ENCODE measurements at regions not wholly inside any gene's neighbourhood (a gene's known extent, or its start where the extent isn't known, plus 50 kb on each side); places are given as distances from the start of the nearest gene placed in this dataset.

DNA sequence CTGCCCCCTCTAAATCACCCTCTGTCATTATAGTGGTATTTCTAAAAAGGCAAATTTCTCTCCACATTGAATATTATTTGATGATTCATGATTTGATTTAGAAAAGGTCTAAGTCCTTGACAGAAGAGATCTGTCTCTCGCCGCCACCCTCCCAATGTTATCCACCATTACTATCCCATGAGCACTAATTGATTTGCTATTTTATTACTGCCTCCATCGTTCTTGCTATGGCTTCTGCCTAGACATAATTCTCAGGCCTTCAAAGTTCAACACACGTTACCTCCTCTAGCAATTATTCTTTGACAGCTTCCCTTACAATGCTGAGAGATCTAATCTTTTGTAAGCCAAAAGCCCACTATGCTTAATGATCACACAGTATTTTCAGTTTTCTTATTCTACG lies 507.0 kb upstream of the CHAC2 start:
- Histone ChIP-seq H3K27me3 (no peaks in the 10 kb centered on the region), H3K36me3 (no peaks in the 10 kb centered on the region), H3K4me1 (no peaks in the 10 kb centered on the region), H3K4me3 (no peak overlapping the region), H3K27ac (no peak overlapping the region), H3K9me3 (no peaks in the 10 kb centered on the region)
- TF ChIP-seq POLR2A (IDR thresholded peaks at IDR 0.05) = no peak
- TF ChIP-seq, protein P1, sequence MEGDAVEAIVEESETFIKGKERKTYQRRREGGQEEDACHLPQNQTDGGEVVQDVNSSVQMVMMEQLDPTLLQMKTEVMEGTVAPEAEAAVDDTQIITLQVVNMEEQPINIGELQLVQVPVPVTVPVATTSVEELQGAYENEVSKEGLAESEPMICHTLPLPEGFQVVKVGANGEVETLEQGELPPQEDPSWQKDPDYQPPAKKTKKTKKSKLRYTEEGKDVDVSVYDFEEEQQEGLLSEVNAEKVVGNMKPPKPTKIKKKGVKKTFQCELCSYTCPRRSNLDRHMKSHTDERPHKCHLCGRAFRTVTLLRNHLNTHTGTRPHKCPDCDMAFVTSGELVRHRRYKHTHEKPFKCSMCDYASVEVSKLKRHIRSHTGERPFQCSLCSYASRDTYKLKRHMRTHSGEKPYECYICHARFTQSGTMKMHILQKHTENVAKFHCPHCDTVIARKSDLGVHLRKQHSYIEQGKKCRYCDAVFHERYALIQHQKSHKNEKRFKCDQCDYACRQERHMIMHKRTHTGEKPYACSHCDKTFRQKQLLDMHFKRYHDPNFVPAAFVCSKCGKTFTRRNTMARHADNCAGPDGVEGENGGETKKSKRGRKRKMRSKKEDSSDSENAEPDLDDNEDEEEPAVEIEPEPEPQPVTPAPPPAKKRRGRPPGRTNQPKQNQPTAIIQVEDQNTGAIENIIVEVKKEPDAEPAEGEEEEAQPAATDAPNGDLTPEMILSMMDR (IDR thresholded peaks at IDR 0.05) = no peak
- DNase-seq = no peak

DNA sequence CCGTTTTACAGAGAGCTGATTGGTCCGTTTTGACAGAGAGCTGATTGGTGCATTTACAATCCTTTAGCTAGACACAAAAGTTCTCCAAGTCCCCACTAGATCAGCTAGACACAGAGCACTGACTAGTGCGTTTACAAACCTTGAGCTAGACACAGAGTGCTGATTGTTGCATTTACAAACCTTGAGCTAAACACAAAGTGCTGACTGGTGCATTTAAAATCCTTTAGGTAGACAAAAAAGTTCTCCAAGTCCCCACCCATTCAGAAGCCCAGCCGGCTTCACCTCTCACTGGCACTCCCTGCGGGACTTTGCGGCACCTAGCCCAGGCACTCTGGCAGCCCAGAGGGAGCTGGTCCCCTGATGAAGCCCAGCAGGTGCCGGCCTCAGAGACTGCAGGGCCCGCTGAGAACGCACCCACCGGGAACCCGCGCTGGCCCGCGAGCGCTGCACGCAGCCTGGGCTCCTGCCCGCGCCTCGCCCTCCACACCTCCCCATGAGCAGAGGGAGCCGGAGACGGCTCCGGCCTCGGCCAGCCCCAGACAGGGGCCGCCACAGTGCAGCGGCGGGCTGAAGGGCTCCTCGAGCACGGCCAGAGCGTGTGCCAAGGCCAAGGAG lies 508.1 kb upstream of the CHAC2 start:
- Histone ChIP-seq H3K36me3 (no peaks in the 10 kb centered on the region), H3K27ac (no peak overlapping the region), H3K4me1 (no peaks in the 10 kb centered on the region), H3K9me3 (no peaks in the 10 kb centered on the region), H3K27me3 (no peaks in the 10 kb centered on the region), H3K4me3 (no peak overlapping the region)
- DNase-seq = no peak
- TF ChIP-seq, protein P1 (IDR thresholded peaks at IDR 0.05) = no peak
- TF ChIP-seq POLR2A (IDR thresholded peaks at IDR 0.05) = no peak

DNA sequence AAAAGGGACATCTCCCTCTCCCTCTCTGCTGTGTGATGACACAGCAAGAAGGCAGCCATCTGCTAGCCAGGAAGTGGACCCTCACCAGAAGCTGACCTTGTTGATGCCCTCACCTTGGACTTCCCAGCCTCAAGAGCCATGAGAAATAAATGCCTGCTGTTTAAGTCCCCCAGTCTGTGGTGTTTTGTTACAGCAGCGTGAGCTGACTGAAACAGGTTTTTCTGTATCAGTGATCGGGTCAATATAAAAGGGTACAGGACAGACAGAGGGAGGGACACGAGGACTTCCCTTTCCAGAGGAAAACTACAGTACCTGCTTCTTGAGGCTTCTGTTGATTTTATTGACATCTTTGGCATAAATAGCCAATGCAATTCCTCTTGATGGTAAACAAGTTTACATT lies 510.3 kb upstream of the CHAC2 start:
- H3K4me1 ChIP-seq = no peaks in the 10 kb centered on the region
- H3K4me3 ChIP-seq = no peak overlapping the region
- TF ChIP-seq, protein P1 (IDR thresholded peaks at IDR 0.05) = no peak
- no peak for TF ChIP-seq POLR2A (IDR thresholded peaks at IDR 0.05)
- H3K36me3 ChIP-seq = no peaks in the 10 kb centered on the region
- no peaks in the 10 kb centered on the region for H3K9me3 ChIP-seq
- no peaks in the 10 kb centered on the region for H3K27me3 ChIP-seq
- H3K27ac ChIP-seq = no peak overlapping the region
- no peak for DNase-seq

DNA sequence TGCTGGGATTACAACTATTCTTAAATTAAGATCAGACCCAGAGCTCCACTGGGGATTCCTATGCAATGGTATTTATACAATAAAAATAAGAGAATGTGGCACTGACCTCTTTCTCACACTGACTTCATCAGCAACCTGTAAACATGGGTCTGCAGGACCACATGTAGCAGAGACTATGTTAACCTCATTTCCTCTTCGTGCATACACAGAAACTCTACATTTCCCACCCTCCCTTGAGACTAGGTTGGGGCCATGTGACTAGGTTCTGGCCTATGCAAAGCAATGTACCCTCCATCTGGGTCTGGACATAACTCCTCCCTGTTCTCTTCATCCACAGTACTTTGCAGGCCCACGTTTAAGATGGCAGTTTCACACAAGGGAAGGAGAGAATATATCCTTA lies 514.4 kb upstream of the CHAC2 start:
- DNase-seq = no peak
- H3K27me3 ChIP-seq = no peaks in the 10 kb centered on the region
- no peaks in the 10 kb centered on the region for H3K4me1 ChIP-seq
- H3K4me3 ChIP-seq = no peak overlapping the region
- no peaks in the 10 kb centered on the region for H3K9me3 ChIP-seq
- no peak overlapping the region for H3K27ac ChIP-seq
- no peaks in the 10 kb centered on the region for H3K36me3 ChIP-seq
- TF ChIP-seq, protein P1 (IDR thresholded peaks at IDR 0.05) = no peak
- TF ChIP-seq POLR2A (IDR thresholded peaks at IDR 0.05) = no peak

DNA sequence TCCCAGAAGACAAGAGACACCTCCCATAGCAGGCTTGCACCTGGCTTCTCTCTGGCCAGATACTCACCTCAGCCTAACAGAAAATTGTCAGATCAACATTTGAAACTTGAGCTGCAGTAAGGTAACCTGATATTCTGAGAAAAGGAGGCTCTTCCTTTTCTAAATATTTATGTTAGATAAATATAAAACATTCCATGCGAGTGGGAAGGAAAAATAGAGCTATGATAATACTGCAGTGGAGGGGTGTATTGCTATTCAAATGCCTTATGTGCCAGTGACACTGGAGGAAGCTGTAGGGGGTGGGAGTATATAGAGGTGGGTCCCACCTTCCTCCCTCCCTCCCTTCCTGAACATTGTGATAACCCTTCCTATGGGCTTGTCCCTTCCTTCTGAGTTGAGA lies 515.5 kb upstream of the CHAC2 start:
- TF ChIP-seq, protein P1 (IDR thresholded peaks at IDR 0.05) = no peak
- no peak for TF ChIP-seq POLR2A (IDR thresholded peaks at IDR 0.05)
- no peaks in the 10 kb centered on the region for H3K27me3 ChIP-seq
- no peak for DNase-seq

More for the DNA sequence above, 515.5 kb upstream of the CHAC2 start:
- no peak overlapping the region for H3K27ac ChIP-seq
- H3K4me3 ChIP-seq = no peak overlapping the region
- H3K9me3 ChIP-seq = no peaks in the 10 kb centered on the region
- no peaks in the 10 kb centered on the region for H3K36me3 ChIP-seq
- no peaks in the 10 kb centered on the region for H3K4me1 ChIP-seq

Measured in Peyer's patch (tissue), 4 donors.